Loucy (cell line): ENCODE measurements at regions not wholly inside any gene's neighbourhood (a gene's known extent, or its start where the extent isn't known, plus 50 kb on each side); places are given as distances from the start of the nearest gene placed in this dataset.

ENCODE experiments used
- EZH2phosphoT487 ChIP-seq: fragments of 200-600 bp; IDR thresholded peaks from 2 replicates; pipeline ENCODE4 v1.6.1; 2018; ENCODE audit warnings: antibody characterized with exemption, mild to moderate bottlenecking, moderate library complexity, borderline replicate concordance
- TF ChIP-seq, protein P1 (sequence below): fragments of 200-600 bp; sonication (generic); conservative IDR thresholded peaks from 2 replicates; pipeline ENCODE4 v1.5.1; 2014; ENCODE audit warnings: mild to moderate bottlenecking, antibody characterized with exemption, low read length

DNA sequence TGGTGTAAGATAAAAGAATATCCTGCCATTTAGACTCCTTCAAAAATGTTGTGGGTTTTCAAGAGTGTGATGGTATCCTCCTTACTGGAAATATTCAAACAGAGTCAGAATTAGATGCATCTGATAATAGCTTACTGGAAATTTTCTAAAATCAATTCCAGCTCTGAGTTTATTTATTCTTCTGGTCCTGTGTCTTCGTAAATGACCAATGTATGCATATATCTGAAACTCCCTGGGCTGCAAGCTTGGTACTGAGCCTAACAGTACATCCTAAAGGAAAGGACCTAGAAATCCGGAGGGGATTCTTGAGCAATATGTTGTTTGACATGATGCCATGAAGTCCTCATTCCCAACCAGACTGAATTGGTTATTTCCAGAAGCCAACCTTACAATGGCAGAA lies 130.4 kb downstream of the KCNE4 start:
- TF ChIP-seq, protein P1, sequence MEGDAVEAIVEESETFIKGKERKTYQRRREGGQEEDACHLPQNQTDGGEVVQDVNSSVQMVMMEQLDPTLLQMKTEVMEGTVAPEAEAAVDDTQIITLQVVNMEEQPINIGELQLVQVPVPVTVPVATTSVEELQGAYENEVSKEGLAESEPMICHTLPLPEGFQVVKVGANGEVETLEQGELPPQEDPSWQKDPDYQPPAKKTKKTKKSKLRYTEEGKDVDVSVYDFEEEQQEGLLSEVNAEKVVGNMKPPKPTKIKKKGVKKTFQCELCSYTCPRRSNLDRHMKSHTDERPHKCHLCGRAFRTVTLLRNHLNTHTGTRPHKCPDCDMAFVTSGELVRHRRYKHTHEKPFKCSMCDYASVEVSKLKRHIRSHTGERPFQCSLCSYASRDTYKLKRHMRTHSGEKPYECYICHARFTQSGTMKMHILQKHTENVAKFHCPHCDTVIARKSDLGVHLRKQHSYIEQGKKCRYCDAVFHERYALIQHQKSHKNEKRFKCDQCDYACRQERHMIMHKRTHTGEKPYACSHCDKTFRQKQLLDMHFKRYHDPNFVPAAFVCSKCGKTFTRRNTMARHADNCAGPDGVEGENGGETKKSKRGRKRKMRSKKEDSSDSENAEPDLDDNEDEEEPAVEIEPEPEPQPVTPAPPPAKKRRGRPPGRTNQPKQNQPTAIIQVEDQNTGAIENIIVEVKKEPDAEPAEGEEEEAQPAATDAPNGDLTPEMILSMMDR, result no peak
- no peak for TF ChIP-seq EZH2phosphoT487
